GM12878 (cell line): ENCODE measurements at regions not wholly inside any gene's neighbourhood (a gene's known extent, or its start where the extent isn't known, plus 50 kb on each side); places are given as distances from the start of the nearest gene placed in this dataset.
"Not testable (repeated sequence)": the region's sequence is repeated elsewhere in the genome, so short reads cannot be mapped to it uniquely, and the experiment has no call there.

ENCODE experiments used
- ATAC-seq: fragments of 200-7000 bp; cut with Tn5 transposase; 3 replicates; pipeline ENCODE4 v1.9.1; 2020; ENCODE audit warnings: mild to moderate bottlenecking, moderate library complexity
- BruUV-seq: library from RNA; stranded (reverse); fragments of 400-500 nt; replicated peaks from 2 replicates; lab custom pipeline; 2021; lab: Mats Ljungman, UMichigan
- CTCF ChIA-PET: fragments of 300-600 bp; sonication (Branson Sonifier 250); formaldehyde crosslinking; extraction: SDS; loops from one replicate; lab custom pipeline; 2021; ENCODE audit warnings: inconsistent platforms; lab: Yijun Ruan, JAX
- POLR2A ChIA-PET: fragments of 350-600 bp; formaldehyde crosslinking; extraction: SDS; loops from one replicate; lab custom pipeline; 2021; ENCODE audit warnings: inconsistent platforms; lab: Charles Lee
- RAD21 ChIA-PET: fragments of 300-600 bp; sonication (Branson Sonifier 250); formaldehyde crosslinking; loops from one replicate; lab custom pipeline; 2023; ENCODE audit warnings: antibody characterized with exemption; ENCODE audit not compliant: unreplicated experiment; lab: Charles Lee
- SMC1A ChIA-PET: fragments of 300-600 bp; sonication (Branson Sonifier 250); formaldehyde crosslinking; loops from one replicate; lab custom pipeline; 2023; ENCODE audit not compliant: unreplicated experiment, uncharacterized antibody; lab: Charles Lee
- DNase-seq: peaks from one replicate; pipeline ENCODE4 v3.0.0-alpha.2; 2011; ENCODE audit warnings: low read depth, low spot score
- FAIRE-seq: peaks from 3 replicates; lab custom pipeline; 2011; peaks lifted over from hg19 to GRCh38; lab: Jason Lieb, UNC
- H2AFZ ChIP-seq: 2 replicates; pipeline ENCODE4 v1.6.0; 2011; ENCODE audit warnings: low read depth, low read length, control low read depth; ENCODE audit not compliant: control insufficient read depth
- H3K27ac ChIP-seq: 2 replicates; pipeline ENCODE4 v1.5.1; 2011; ENCODE audit warnings: control low read depth; ENCODE audit not compliant: control insufficient read depth, insufficient read depth
- H3K27me3 ChIP-seq, 2 experiments: replicated peaks in 1 of 2; 2 replicates each; pipeline versions ENCODE4 v1.6.0 to v1.6.1; 2011; ENCODE audit warnings: low read length in 1 of 2; ENCODE audit not compliant: control insufficient read depth in 2 of 2, insufficient read depth in 2 of 2
- H3K36me3 ChIP-seq, 2 experiments: 2 replicates each; pipeline ENCODE4 v1.5.1; 2011; ENCODE audit warnings: low read length in 1 of 2; ENCODE audit not compliant: control insufficient read depth in 2 of 2, insufficient read depth in 2 of 2
- H3K4me1 ChIP-seq: 2 replicates; pipeline ENCODE4 v1.6.1; 2011; ENCODE audit warnings: mild to moderate bottlenecking, low read length, moderate library complexity, mixed read lengths; ENCODE audit not compliant: control insufficient read depth, insufficient read depth
- H3K4me2 ChIP-seq: 2 replicates; pipeline ENCODE4 v1.6.0; 2011; ENCODE audit warnings: control low read depth; ENCODE audit not compliant: control insufficient read depth, insufficient read depth
- H3K4me3 ChIP-seq: fragments of 200-600 bp; sonication (generic); 2 replicates; pipeline ENCODE4 v1.5.1; 2016
- H3K79me2 ChIP-seq: 2 replicates; pipeline ENCODE4 v1.6.0; 2011; ENCODE audit warnings: low read length; ENCODE audit not compliant: control insufficient read depth, insufficient read depth
- H3K9ac ChIP-seq: 2 replicates; pipeline ENCODE4 v1.8.0; 2011; ENCODE audit warnings: low read length, control low read depth, mixed read lengths; ENCODE audit not compliant: control insufficient read depth, insufficient read depth
- H3K9me3 ChIP-seq: replicated peaks from 3 replicates; pipeline ENCODE4 v1.5.1; 2011; ENCODE audit warnings: mild to moderate bottlenecking, low read length; ENCODE audit not compliant: control insufficient read depth, insufficient read depth
- H4K20me1 ChIP-seq: 2 replicates; pipeline ENCODE4 v1.6.0; 2011; ENCODE audit not compliant: control insufficient read depth, insufficient read depth
- RAD21 ChIP-seq: IDR thresholded peaks from 2 replicates; pipeline ENCODE4 v1.6.1; 2011; ENCODE audit warnings: mild to moderate bottlenecking, low read depth, low read length, moderate library complexity; ENCODE audit not compliant: insufficient read depth
- WGBS: methylation state at CpG from one replicate; pipeline ENCODE4 v1.1.6; 2016; ENCODE audit warnings: low lambda C conversion rate; ENCODE audit not compliant: insufficient replicate concordance, insufficient coverage; ENCODE audit errors: missing lambda C conversion rate; 5-methylcytosine and 5-hydroxymethylcytosine counted together
- in situ Hi-C: fragments of 300-500 bp; cut with MboI; formaldehyde crosslinking; loops from 9 replicates; pipeline ENCODE4 v1.14.3; 2018; ENCODE audit warnings: mixed read lengths
- intact Hi-C: fragments of 100-400 bp; cut with micrococcal nuclease; formaldehyde crosslinking; loops from one replicate; pipeline ENCODE4 v1.14.2; 2022; ENCODE audit not compliant: unreplicated experiment
- TF ChIP-seq, protein P1 (sequence below), 3 experiments: IDR thresholded peaks in 2 of 3; conservative IDR thresholded peaks in 1 of 3; 2 replicates each; pipeline ENCODE4 v1.5.1; 2011; ENCODE audit warnings: low read depth in 3 of 3, low read length in 3 of 3, mild to moderate bottlenecking in 3 of 3, control low read depth in 2 of 3, moderate library complexity in 2 of 3, inconsistent platforms in 1 of 3, mixed read lengths in 1 of 3; ENCODE audit not compliant: control insufficient read depth in 2 of 3, insufficient read depth in 1 of 3; ENCODE audit errors: extremely low read depth in 1 of 3

DNA sequence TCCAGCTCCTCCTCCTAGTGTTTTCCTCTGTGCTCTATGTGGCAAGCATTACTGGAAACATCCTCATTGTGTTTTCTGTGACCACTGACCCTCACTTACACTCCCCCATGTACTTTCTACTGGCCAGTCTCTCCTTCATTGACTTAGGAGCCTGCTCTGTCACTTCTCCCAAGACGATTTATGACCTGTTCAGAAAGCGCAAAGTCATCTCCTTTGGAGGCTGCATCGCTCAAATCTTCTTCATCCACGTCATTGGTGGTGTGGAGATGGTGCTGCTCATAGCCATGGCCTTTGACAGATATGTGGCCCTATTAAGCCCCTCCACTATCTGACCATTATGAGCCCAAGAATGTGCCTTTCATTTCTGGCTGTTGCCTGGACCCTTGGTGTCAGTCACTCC, 64.0 kb downstream of the OR4F15 start:
- intact Hi-C loops, BruUV-seq, H3K27me3 ChIP-seq, H3K4me2 ChIP-seq, POLR2A ChIA-PET, H3K79me2 ChIP-seq, RAD21 ChIA-PET, SMC1A ChIA-PET, H3K4me3 ChIP-seq, FAIRE-seq, H3K9me3 ChIP-seq, DNase-seq, H3K36me3 ChIP-seq, H2AFZ ChIP-seq, H3K9ac ChIP-seq, CTCF ChIA-PET, in situ Hi-C loops, H4K20me1 ChIP-seq, ATAC-seq, H3K27ac ChIP-seq, H3K4me1 ChIP-seq: not testable (repeated sequence)
- 11% methylated on average over 4 of the region's 4 CpGs for WGBS

DNA sequence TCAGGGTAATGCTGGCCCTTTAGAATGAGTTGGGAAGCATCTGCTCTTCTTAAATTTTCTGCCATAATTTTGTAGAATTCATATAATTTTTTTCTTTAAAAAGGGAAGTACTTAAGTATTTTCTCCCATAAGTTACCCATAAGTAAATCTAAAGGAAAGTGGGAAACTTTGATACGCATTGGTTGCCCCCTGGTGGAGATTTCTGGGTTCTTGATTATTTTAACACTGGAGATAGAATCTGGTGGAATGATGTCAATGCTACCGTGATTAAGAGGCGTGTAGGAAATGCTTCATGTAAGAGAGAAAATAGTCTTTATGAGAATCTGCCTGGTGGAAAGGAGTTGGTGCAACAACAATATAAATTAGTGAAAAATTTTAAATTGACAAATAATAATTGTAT, 65.6 kb downstream of the OR4F15 start:
- CTCF ChIA-PET, H3K9me3 ChIP-seq, DNase-seq, H3K79me2 ChIP-seq, H3K27ac ChIP-seq, SMC1A ChIA-PET, in situ Hi-C loops, H4K20me1 ChIP-seq, POLR2A ChIA-PET, intact Hi-C loops, H2AFZ ChIP-seq, H3K27me3 ChIP-seq, FAIRE-seq, H3K36me3 ChIP-seq, RAD21 ChIA-PET, BruUV-seq, H3K4me2 ChIP-seq, H3K9ac ChIP-seq, ATAC-seq, H3K4me3 ChIP-seq, H3K4me1 ChIP-seq: not testable (repeated sequence)
- 4% methylated on average over 3 of the region's 3 CpGs for WGBS
- TF ChIP-seq, protein P1, sequence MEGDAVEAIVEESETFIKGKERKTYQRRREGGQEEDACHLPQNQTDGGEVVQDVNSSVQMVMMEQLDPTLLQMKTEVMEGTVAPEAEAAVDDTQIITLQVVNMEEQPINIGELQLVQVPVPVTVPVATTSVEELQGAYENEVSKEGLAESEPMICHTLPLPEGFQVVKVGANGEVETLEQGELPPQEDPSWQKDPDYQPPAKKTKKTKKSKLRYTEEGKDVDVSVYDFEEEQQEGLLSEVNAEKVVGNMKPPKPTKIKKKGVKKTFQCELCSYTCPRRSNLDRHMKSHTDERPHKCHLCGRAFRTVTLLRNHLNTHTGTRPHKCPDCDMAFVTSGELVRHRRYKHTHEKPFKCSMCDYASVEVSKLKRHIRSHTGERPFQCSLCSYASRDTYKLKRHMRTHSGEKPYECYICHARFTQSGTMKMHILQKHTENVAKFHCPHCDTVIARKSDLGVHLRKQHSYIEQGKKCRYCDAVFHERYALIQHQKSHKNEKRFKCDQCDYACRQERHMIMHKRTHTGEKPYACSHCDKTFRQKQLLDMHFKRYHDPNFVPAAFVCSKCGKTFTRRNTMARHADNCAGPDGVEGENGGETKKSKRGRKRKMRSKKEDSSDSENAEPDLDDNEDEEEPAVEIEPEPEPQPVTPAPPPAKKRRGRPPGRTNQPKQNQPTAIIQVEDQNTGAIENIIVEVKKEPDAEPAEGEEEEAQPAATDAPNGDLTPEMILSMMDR (IDR thresholded peaks at IDR 0.05 in 2 of 3, conservative IDR thresholded peaks at IDR 0.05 in 1 of 3; ENCODE audit: control insufficient read depth in 2 of 3, extremely low read depth in 1 of 3, insufficient read depth in 1 of 3, low read depth in 3 of 3, low read length in 3 of 3) = 0 out of 6 replicates have a peak, but pooled peaks of 2 of the 3 experiments have one; percentile 8 to 13
- TF ChIP-seq RAD21 = peak; percentile 25; the same call in 1 of the 2 replicates

DNA sequence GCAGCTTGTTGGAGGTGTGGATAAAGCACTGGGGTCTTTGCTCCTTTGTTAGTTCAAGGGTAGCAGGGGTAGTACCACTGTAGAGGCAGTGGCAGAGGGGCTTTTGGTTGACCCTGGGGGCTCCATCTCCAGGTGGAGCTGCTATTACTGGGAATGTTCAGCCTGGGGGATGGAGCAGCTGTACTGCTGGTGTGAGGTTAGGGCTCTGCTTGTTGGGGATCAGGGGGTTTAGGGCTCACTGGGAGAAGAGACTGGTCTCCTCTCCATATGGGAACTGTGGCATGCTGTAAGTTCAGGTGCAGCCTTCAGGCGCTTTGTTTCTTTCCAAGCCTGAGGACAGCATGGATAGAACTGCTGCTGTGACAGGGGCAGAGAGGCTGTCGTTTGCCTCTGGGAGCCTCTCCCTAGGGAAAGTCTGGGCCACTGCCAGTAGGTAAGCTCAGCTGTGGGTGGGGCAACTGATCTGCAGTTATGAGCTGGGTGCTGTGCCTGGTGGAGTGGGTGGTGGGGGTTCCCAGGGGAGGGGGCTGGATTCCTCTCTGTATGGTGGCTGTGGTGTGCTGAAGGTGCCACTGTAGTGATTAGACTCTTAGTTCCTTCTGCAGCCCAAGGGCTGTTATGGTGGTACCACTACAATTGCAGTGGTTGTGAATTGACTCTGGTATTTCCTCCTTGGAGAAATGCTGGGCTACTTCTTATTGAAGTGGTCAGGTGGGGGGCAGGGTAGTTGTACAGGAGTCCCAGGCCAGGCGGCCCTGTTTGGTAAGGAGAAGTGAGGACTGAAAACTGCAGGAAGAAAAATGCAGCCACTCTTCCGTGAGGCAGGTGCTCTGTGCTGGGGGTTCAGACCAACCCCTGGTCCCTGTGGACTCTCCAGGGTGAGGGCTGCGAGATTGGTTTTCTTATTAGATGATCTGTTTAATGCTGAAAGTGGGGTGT, 100.6 kb downstream of the OR4F15 start:
- FAIRE-seq, H3K9ac ChIP-seq, H4K20me1 ChIP-seq, H2AFZ ChIP-seq, RAD21 ChIA-PET, intact Hi-C loops, H3K4me3 ChIP-seq, in situ Hi-C loops, H3K27me3 ChIP-seq, H3K27ac ChIP-seq, POLR2A ChIA-PET, SMC1A ChIA-PET, H3K4me2 ChIP-seq, DNase-seq, H3K79me2 ChIP-seq, H3K4me1 ChIP-seq, CTCF ChIA-PET, H3K36me3 ChIP-seq, ATAC-seq, H3K9me3 ChIP-seq, BruUV-seq: not testable (repeated sequence)
- WGBS = 22% methylated on average over 3 of the region's 5 CpGs
